Choroid plexus epithelial cell (primary cell): ENCODE measurements at regions not wholly inside any gene's neighbourhood (a gene's known extent, or its start where the extent isn't known, plus 50 kb on each side); places are given as distances from the start of the nearest gene placed in this dataset.
A peak's percentile ranks its signal among the peaks of the same experiment; 100 is the strongest.

Experiments used
- DNase-seq: peaks from one replicate; pipeline ENCODE4 v3.0.0-alpha.2; 2010; ENCODE audit warnings: low read depth
- H3K4me3 ChIP-seq: 2 replicates; pipeline ENCODE4 v1.5.1; 2011; ENCODE audit warnings: low read depth, mild to moderate bottlenecking, control low read depth, low read length, moderate library complexity
- CTCF ChIP-seq: conservative IDR thresholded peaks from 2 replicates; pipeline ENCODE4 v1.5.1; 2011; ENCODE audit warnings: low read depth, mild to moderate bottlenecking, control low read depth, inconsistent platforms, low read length, moderate library complexity

GRCh38 chr15:24858737-24859601, 95.8 kb upstream of the SNRPN start:
- no peak for DNase-seq
- no peak overlapping the region for H3K4me3 ChIP-seq
- TF ChIP-seq CTCF, result no peak

- no peak overlapping the region for H3K4me3 ChIP-seq
- DNase-seq, result no peak
- no peak for TF ChIP-seq CTCF
Measured at GRCh38 chr15:24861014-24861690, 93.6 kb upstream of the SNRPN start.

GRCh38 chr15:24862726-24863521, 91.9 kb upstream of the SNRPN start:
- no peak for DNase-seq
- no peak overlapping the region for H3K4me3 ChIP-seq
- no peak for TF ChIP-seq CTCF

- no peak for TF ChIP-seq CTCF
- no peak overlapping the region for H3K4me3 ChIP-seq
- no peak for DNase-seq
Measured at GRCh38 chr15:24865303-24865702, 89.5 kb upstream of the SNRPN start.

GRCh38 chr15:24877174-24877573, 77.6 kb upstream of the SNRPN start:
- DNase-seq, result no peak
- H3K4me3 ChIP-seq, result no peak overlapping the region
- no peak for TF ChIP-seq CTCF

- peak; percentile 23 for DNase-seq
- no peak for TF ChIP-seq CTCF
- H3K4me3 ChIP-seq, result peak overlapping the region; percentile 41
Measured at GRCh38 chr15:24878153-24878552, 76.6 kb upstream of the SNRPN start.
